Cerebellar nuclear complex (tissue), 1 donor: ENCODE measurements at regions not wholly inside any gene's neighbourhood (a gene's known extent, or its start where the extent isn't known, plus 50 kb on each side); places are given as distances from the start of the nearest gene placed in this dataset.

Experiments used
- DNase-seq, 2 experiments: peaks; one replicate each; lab custom pipeline; 2025; lab: John Stamatoyannopoulos, UW

GRCh38 chr10:129035052-129035827, 431.8 kb upstream of the MGMT start:
- no peak for DNase-seq

- no peak for DNase-seq
These were observed 428.5 kb upstream of the MGMT start for GRCh38 chr10:129038522-129038921.

GRCh38 chr10:129039406-129040370, 427.4 kb upstream of the MGMT start:
- DNase-seq, result no peak

GRCh38 chr10:129040377-129040776, 426.7 kb upstream of the MGMT start:
- DNase-seq, result no peak

- no peak for DNase-seq
These were observed 425.1 kb upstream of the MGMT start for GRCh38 chr10:129041916-129042315.

GRCh38 chr10:129042776-129043595, 424.1 kb upstream of the MGMT start:
- no peak for DNase-seq

- no peak for DNase-seq
These were observed 423.4 kb upstream of the MGMT start for GRCh38 chr10:129043691-129044090.

GRCh38 chr10:129045599-129045998, 421.4 kb upstream of the MGMT start:
- no peak for DNase-seq

- no peak for DNase-seq
These were observed 420.9 kb upstream of the MGMT start for GRCh38 chr10:129046065-129046681.

- no peak for DNase-seq
These were observed 420.1 kb upstream of the MGMT start for GRCh38 chr10:129046962-129047361.

GRCh38 chr10:129047600-129047999, 419.4 kb upstream of the MGMT start:
- no peak for DNase-seq

GRCh38 chr10:129048513-129048912, 418.5 kb upstream of the MGMT start:
- DNase-seq, result no peak

- DNase-seq, result no peak
These were observed 417.5 kb upstream of the MGMT start for GRCh38 chr10:129049501-129049900.

- DNase-seq, result no peak
These were observed 411.8 kb upstream of the MGMT start for GRCh38 chr10:129055225-129055624.

GRCh38 chr10:129055986-129056385, 411.1 kb upstream of the MGMT start:
- no peak for DNase-seq

- no peak for DNase-seq
These were observed 410.0 kb upstream of the MGMT start for GRCh38 chr10:129056734-129057689.

- DNase-seq, result no peak
These were observed 409.0 kb upstream of the MGMT start for GRCh38 chr10:129057856-129058663.

GRCh38 chr10:129058664-129059155, 408.3 kb upstream of the MGMT start:
- no peak for DNase-seq

GRCh38 chr10:129059977-129060376, 407.1 kb upstream of the MGMT start:
- DNase-seq, result no peak
